Adrenal gland (tissue), 9 donors: ENCODE measurements at regions not wholly inside any gene's neighbourhood (a gene's known extent, or its start where the extent isn't known, plus 50 kb on each side); places are given as distances from the start of the nearest gene placed in this dataset.

Experiments used
- DNase-seq, 7 donors: peaks; one replicate each; pipeline ENCODE4 v3.0.0-alpha.2; 2019 to 2020
- H3K27ac ChIP-seq, 5 donors: fragments of 200-600 bp; sonication (generic) in 4 of 5; 1 replicate in 3 of 5; 2 replicates in 2 of 5; pipeline versions ENCODE4 v1.5.1 to v1.8.0; 2016 to 2020; ENCODE audit warnings: mild to moderate bottlenecking in 1 of 5
- H3K27me3 ChIP-seq: fragments of 200-600 bp; 2 replicates; pipeline ENCODE4 v1.8.0; 2021
- H3K36me3 ChIP-seq, 2 donors: fragments of 200-600 bp; replicated peaks in 1 of 2; 1 replicate in 1 of 2; 2 replicates in 1 of 2; pipeline versions ENCODE4 v1.5.1 to v1.8.0; 2018 to 2022
- H3K4me1 ChIP-seq, 2 donors: fragments of 200-600 bp; replicated peaks in 1 of 2; 1 replicate in 1 of 2; 2 replicates in 1 of 2; pipeline versions ENCODE4 v1.5.1 to v1.8.0; 2018 to 2021
- H3K4me3 ChIP-seq, 4 donors: fragments of 200-600 bp; sonication (generic) in 3 of 4; one replicate each; pipeline ENCODE4 v1.5.1; 2016 to 2018
- H3K9me3 ChIP-seq, 3 donors: fragments of 200-600 bp; sonication (generic) in 1 of 3; replicated peaks in 1 of 3; 1 replicate in 2 of 3; 2 replicates in 1 of 3; pipeline versions ENCODE4 v1.5.1 to v1.8.0; 2016 to 2021
- CTCF ChIP-seq, 6 experiments: fragments of 450-650 bp in 4 of 6; fragments of 200-600 bp in 2 of 6; sonication (generic) in 1 of 6; IDR thresholded peaks; 1 replicate in 5 of 6; 2 replicates in 1 of 6; pipeline versions ENCODE4 v1.5.1 to v1.8.0; 2016 to 2021; ENCODE audit warnings: antibody characterized with exemption in 6 of 6, mild to moderate bottlenecking in 2 of 6, moderate library complexity in 1 of 6
- POLR2A ChIP-seq, 2 donors: fragments of 450-650 bp; IDR thresholded peaks; one replicate each; pipeline ENCODE4 v1.6.1; 2017; ENCODE audit warnings: antibody characterized with exemption in 2 of 2, mild to moderate bottlenecking in 2 of 2, moderate library complexity in 1 of 2
- WGBS, 4 donors: extraction: QIAGEN DNeasy Blood & Tissue Kit in 2 of 4; methylation state at CpG; one replicate each; pipeline versions ENCODE4 v1.1.5 to v1.1.7; 2013 to 2017; 5-methylcytosine and 5-hydroxymethylcytosine counted together
- intact Hi-C, 2 donors: fragments of 100-400 bp; cut with DNase I; formaldehyde crosslinking; loops; one replicate each; pipeline versions ENCODE4 v1.14.1 to v1.15.0; 2022 to 2023
- donor health status: healthy with polysubstance abuse.
- donor health status: Bipolar disorder and iron deficiency.
- donor health status: DM: yes; HTN: yes; CAD: no.
- donor health status: DM: no; HTN: no; CAD: no.
- donor health status: DM: no; HTN: no; CAD: no.

- H3K4me3 ChIP-seq: no peak overlapping the region
- 79 to 97% (median 94%) methylated on average over 1 of the region's 1 CpG for WGBS, 4 donors
- no peak for DNase-seq
- intact Hi-C loops: no loop called here
- H3K36me3 ChIP-seq: no peaks in the 10 kb centered on the region
- H3K4me1 ChIP-seq: no peaks in the 10 kb centered on the region
- TF ChIP-seq POLR2A (IDR thresholded peaks at IDR 0.05) (no peak), CTCF (IDR thresholded peaks at IDR 0.05) (no peak)
- no peaks in the 10 kb centered on the region for H3K9me3 ChIP-seq
- no peak overlapping the region for H3K27ac ChIP-seq
- no peaks in the 10 kb centered on the region for H3K27me3 ChIP-seq
Observed at GRCh38 chr6:25042984-25043725, 107.4 kb upstream of the RIPOR2 start.

- Histone ChIP-seq H3K36me3 (no peaks in the 10 kb centered on the region), H3K9me3 (no peaks in the 10 kb centered on the region), H3K27me3 (no peaks in the 10 kb centered on the region), H3K4me3 (no peak overlapping the region), H3K4me1 (no peaks in the 10 kb centered on the region), H3K27ac (no peak overlapping the region)
- no peak for TF ChIP-seq POLR2A (IDR thresholded peaks at IDR 0.05)
- TF ChIP-seq CTCF (IDR thresholded peaks at IDR 0.05): no peak
- intact Hi-C loops: no loop called here
- DNase-seq: no peak
- 75 to 84% (median 81%) methylated on average over 2 of the region's 2 CpGs for WGBS, 4 donors
Observed at GRCh38 chr6:25043892-25044291, 108.1 kb upstream of the RIPOR2 start.

- no peaks in the 10 kb centered on the region for H3K9me3 ChIP-seq
- H3K36me3 ChIP-seq: no peaks in the 10 kb centered on the region
- 74 to 83% (median 78%) methylated on average over 2 of the region's 2 CpGs for WGBS, 4 donors
- no peaks in the 10 kb centered on the region for H3K4me1 ChIP-seq
- H3K27me3 ChIP-seq: no peaks in the 10 kb centered on the region
- no peak for DNase-seq
- intact Hi-C loops: no loop called here
- no peak for TF ChIP-seq CTCF (IDR thresholded peaks at IDR 0.05)
- TF ChIP-seq POLR2A (IDR thresholded peaks at IDR 0.05): no peak
- no peak overlapping the region for H3K4me3 ChIP-seq
- no peak overlapping the region for H3K27ac ChIP-seq
Observed at GRCh38 chr6:25046942-25047341, 111.2 kb upstream of the RIPOR2 start.

- H3K27ac ChIP-seq: no peak overlapping the region
- H3K4me1 ChIP-seq: no peaks in the 10 kb centered on the region
- no peak for DNase-seq
- TF ChIP-seq CTCF (IDR thresholded peaks at IDR 0.05) (no peak), POLR2A (IDR thresholded peaks at IDR 0.05) (no peak)
- no peaks in the 10 kb centered on the region for H3K9me3 ChIP-seq
- no peak overlapping the region for H3K4me3 ChIP-seq
- H3K27me3 ChIP-seq: no peaks in the 10 kb centered on the region
- 38 to 55% (median 46%) methylated on average over 6 of the region's 6 CpGs for WGBS, 4 donors
- intact Hi-C loops: no loop called here
- no peaks in the 10 kb centered on the region for H3K36me3 ChIP-seq
Observed at GRCh38 chr6:25050356-25050755, 114.6 kb upstream of the RIPOR2 start.
